GM21515 (cell line): ENCODE measurements at regions not wholly inside any gene's neighbourhood (a gene's known extent, or its start where the extent isn't known, plus 50 kb on each side); places are given as distances from the start of the nearest gene placed in this dataset.

Experiments used
- ATAC-seq: cut with Tn5 transposase; IDR thresholded peaks from one replicate; pipeline ENCODE4 v1.9.1; 2021; ENCODE audit not compliant: unreplicated experiment

DNA sequence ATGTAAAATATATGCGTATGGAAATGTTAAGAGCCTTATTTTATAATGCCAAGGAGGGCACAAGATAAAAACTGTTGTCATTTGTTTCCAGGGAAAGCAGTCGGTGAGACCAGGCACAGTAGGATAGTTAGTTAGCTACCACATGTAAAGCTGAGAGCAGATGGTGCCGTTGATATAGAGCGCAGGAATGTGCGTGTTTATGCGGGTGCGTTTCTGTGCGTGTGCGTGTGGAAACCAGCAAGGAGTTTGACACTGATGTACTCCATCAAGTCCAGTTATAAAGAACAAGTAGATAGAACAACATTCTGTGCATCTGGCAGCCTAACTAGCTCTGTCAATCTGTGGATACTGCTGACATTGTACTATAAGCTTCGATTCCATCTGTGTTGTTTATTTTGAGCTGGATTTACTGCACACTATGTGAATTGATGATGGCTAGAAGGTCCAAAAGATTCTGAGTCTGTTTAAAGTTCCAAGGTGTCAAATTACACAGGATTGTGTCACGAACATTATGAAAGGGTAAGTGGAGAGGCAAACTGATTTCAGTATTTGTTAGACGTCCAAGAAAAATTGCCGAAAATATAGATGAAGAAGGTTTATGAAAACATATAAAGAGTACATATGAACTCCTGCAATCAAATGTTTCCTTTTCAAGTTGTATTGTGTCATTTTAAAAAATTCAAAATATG lies 494.9 kb upstream of the MEF2C start:
- no peak for ATAC-seq

DNA sequence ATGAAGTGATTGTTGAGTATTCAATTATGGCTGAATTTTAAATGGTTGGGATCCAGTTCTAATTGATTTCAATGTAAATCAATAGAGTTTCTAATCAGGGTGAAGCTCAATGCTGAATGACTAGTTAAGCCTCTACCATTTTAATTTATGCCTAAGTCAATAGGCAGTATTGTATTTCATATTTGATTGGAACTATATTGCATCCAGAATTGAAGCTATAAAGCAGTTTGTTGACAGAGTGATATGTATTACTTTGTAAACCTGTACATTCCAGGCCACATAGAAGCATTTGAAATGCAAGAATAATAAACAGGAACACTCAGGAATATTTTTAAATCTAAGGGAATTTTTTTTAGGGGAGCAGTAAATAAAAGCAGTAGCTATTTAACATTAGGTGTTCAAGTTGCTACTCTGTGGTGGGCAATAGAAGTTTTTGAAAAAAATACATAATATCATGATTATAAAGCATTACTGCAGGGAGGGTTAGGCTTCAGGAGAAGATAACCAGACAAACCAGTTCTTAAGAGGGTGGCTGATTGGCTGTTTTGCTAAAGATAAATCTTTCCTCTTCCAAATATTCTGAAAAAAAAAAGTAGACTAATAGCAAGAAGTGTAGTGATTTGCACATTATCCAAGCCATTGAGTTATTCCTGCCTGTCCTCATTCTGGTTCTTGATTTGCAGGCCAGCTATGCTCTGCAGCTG lies 492.0 kb upstream of the MEF2C start:
- ATAC-seq = no peak

DNA sequence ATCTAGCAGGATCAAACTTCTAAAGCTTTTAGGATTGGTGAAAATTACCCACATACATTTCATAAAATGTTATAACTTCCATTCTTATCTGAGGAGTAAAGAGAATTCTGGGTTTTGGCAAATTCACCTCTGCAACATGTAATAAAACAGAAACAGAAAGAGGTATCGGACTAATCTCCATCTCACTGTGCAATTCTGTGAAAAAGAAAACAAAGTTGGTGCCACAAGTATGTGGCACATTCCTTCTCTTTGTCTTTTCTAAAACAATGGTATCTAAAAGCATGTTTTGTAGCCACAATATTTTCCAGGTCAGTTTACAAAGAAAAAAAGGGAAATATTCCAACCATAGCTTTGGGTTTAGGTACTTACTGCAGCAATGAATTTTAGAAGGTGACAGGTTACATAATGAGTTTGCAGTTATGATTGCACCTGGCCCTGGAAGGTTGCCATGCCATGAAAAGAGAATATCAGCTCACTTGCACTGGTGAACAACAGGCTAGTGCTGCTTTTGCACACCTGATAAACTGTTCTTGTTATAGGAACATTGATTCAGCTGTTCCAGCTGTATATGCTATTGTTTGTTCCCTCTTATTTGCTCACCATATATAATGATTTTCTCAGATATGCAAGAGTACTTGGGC lies 491.3 kb upstream of the MEF2C start:
- ATAC-seq = no peak

DNA sequence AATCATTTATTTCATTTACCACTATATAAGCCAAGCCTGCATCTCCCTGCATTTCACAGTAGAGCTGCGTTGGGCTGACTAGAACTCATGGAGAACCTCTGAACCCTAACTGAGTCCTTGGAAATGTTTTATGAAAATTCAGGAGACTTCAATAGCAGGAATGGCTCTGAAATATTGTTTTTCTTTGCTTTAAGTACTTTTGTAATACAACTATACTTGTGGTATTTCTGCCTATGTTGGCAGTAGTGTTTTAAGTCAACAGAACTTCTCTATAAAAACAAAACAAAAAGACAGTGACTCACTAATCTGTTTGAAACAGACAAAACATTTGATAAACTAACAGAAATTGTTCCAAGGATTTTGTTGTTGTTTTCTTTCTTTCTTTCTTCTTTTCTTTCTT lies 489.2 kb upstream of the MEF2C start:
- ATAC-seq = no peak

DNA sequence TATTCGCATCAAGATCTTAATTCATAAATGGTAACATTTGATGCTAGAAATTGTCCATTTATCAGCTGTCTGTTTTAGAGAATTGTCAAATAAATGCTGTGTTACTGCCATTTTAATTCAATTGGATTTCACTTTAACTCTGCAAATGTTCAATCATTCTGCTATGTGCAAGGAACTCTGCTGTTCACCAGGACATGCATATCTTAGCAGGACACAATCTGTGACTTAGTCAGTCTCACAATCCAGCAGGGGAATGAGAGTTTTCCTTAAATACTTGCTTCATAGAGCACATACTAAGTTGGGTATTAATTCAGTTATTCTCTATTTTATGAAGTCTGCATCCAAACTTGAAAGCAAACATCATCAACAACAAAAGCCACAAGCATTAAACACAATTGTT lies 488.7 kb upstream of the MEF2C start:
- ATAC-seq = no peak

DNA sequence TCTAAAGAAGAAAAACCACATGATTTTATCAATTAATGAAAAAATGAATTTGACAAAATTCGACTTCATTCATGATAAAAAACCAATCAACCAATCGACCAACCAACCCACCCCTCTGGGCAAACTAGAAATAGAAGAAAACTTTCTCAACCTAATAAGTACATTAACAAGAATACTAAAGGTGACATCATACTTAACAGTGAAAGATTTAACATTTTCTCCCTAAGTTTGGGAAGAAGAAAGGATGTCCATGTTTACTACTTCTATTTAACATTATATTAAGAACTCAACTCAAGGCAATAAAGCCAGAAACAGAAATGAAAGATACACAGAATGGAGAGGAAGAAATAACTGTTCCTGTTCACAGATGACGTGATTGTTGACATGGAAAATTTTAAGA lies 476.1 kb upstream of the MEF2C start:
- ATAC-seq = no peak

DNA sequence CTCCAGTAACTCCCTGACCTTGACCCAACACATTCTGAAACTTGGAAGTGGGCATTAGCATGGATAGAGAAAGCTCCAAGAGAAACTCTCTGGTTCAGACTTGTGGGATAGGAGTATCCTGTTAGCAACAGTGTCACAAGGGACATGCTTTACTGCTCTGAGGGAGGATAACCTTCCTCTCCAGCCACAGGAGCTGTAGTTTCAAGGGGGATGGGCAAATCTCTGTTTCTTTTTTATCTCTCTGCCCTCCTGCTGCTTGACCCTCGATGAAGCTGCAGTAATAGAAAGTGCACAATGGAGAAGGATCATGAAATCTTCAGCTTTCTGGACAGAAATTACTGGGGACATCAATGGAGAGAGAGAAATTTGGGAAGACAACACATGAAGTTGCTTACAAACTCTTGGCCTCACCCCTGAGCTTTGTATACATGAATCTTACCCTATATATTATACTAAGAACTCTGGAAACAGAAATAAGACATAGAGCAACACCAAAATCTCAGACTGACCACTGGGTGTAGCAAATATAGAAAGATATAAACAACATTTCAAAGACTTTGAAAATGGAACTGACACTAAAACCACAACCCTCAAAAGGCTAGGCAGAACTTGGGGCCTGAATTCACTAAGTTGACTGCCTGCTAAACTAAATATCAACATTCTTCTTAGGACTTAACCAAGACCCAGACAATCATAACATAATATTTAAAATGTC lies 471.0 kb upstream of the MEF2C start:
- ATAC-seq = peak; percentile 78

DNA sequence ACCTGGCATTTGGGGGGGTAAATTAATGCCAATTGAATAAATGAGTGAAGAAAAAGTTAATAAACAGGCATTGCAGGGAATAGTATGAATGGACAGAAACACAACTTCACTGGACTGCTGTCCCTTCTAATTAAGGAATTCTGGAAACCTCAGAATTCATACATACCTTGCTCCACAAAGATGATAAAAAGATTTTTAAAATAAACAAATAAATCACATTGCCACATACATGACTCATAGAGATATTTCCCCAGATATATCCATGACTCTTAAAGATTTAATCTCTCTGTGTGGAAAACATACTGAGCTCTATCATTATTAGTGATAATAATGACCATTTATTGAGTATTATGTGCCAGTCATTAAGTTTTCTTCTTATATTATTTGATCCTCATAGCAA lies 469.0 kb upstream of the MEF2C start:
- ATAC-seq = no peak

DNA sequence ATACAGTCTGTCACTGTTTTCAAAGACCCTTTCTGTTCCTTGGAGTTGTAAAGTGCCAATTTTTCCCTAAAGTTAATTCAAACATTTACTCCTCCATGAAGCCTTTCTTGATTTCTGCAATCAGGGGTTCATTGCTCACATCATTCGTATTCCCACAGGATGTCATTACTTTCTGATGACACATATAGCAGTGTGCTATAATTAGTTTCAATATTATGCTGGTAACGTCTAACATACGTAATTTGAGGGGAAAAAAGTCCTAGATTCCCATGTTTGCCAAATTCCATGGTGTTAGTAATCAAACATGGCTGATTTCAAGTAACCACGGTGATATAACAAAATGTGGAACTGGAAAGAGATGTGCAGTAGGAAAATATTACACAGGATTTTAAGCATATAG lies 468.2 kb upstream of the MEF2C start:
- no peak for ATAC-seq

DNA sequence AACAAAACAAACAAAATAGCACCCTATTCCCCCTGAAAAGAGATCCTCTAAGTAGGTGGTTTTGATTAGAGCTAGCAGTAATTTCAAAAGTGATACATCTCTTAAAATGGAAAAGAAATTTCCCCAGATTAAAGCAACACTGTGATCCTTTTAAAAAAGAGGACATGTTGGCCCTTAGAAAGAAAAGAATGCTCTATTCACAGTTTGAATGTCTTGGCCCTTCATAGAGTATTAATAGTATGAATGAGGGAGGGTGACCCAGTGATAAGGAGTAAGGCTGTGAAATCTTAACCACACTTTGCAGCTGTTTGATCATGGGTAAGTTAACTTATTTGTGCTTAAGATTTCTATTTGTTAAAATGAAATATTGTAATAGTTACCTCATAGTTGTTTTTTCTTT lies 467.7 kb upstream of the MEF2C start:
- ATAC-seq = no peak

DNA sequence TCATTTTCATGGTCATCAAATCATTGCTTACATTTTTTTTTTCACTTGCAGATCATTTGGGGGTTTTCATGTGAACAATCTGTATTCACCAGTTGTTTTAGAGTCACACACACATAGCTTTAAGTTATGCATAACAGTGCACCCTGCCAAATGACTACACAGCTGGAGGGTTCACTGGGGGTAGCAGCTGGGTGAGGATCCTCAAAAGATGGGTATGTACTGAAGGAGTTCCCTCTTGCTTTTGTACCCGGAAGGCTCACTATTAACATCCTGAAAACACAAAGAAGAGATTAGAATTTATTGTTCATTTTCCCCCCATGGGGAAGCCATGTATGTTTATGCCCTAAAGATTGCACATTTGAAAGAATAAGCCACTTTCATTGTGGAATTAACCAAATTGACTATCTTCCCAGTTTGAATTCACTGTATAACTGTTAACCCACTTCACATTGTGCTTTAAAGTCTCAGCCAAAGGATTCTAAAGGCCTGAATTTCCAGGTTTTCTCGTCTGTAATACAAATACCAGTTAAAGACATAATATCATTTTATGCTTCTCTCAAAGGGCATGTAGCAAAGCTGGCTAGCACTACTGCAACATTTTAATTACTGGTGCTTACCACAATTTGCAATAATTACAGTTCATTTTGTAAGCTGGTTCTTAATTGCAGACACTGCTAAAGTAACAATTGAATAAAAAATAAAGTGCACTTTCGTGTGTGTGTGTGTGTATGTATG lies 466.4 kb upstream of the MEF2C start:
- ATAC-seq = no peak

DNA sequence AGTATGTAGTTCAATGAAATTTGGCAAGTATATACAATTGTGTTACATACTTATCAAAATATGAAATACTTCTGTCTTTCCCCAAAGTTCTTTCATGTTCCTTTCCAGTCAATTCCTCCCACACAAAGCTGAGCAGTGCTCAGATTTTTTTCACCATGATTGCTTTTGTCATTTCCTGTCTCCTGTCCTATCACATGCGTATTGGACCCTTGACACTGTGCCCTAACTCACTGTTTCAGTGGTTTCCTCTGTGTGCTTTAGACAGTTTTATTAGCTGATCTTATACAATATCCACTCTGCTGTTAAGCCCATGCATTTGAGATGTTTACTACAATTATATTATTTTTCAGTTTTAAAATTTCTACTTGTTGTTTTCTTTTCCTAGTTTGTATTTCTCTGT lies 463.6 kb upstream of the MEF2C start:
- no peak for ATAC-seq

DNA sequence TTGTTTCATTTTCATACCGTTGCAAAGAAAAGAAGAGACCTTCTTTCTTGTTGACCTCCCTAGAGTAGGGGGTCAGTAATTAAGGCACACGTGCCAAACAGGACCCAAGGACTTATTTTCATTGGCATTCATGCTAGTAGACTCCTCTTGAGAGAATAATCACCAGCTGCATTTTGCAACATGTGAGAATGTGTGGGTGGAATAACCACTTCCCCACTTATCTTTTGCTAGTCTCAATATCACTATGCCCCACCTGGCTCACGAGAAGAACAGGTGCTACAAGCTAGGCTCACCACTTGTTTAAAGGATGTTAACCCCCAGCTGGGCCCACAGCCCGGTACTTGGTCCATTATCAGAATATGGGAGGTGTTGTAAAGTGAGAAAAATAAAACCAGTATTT lies 460.7 kb upstream of the MEF2C start:
- peak; percentile 87 for ATAC-seq

DNA sequence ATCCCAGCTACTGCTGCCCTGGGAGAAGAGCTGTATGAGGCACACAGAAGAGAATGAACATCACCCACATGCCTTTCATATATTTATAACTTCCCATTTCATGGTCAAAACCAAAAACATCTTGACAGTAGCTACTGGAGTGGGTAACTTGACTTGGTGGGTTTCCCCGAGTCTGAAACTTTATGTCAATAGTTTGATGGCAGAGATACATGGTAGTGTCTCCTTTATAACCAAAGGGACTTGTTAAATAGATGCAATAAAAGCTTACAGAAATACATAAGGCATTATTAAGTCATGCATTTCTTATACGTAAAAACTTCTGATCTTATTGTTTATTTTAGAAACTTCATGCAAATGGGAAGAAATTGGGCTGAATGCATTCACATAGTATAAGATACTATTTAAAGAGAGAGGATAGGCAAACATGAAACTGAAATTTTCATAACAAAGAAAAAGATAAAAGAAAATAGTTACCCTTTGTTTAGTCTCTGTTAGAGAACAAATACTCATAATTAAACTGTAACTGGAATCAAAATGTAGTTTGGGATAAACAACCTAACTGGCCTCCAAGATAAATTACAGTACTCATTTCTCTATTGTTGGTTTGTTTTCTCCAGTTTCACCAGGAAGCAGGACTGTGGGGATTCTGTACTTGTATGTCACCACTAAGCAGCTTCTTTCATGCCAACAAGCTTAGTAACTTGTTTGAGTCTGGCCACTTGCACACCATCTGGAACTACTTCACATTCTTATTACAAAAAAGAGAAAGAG lies 459.3 kb upstream of the MEF2C start:
- ATAC-seq = peak; percentile 35

DNA sequence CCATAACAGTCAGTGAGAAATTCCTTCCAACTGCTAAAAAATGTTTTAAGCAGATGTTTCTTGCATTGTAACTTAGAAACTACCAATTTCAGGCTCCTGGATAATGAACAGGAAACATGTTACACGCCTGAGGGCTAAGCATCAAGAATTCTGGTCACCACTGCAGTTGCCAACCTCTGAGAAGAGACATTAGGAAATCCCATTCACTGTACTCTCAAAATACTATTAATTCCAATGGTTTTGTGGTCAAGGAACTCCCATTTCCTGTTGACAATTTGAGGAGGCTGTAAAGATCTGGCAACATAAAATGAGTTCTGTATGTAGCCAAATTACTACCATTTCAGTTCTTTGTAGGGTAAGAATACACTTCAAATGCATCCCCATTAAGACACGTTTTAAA lies 456.0 kb upstream of the MEF2C start:
- no peak for ATAC-seq

DNA sequence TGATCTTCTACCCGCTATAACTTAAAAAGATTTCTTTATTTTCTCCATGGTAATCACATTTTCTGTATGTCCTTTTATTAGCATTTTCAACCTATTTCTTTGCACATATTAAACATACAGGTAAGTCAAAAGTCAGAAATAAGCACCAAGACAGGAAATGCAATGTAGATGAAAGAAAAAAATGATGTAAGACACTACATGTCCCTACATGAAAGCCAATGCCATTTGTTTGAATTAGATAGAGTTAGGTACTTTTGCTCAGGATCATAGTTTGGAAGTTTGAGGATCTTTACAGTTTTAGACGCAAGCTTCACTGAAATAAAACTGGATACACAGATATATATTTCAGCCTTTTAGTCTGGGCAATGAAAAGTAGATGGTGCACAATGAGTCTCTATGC lies 453.1 kb upstream of the MEF2C start:
- ATAC-seq = no peak

DNA sequence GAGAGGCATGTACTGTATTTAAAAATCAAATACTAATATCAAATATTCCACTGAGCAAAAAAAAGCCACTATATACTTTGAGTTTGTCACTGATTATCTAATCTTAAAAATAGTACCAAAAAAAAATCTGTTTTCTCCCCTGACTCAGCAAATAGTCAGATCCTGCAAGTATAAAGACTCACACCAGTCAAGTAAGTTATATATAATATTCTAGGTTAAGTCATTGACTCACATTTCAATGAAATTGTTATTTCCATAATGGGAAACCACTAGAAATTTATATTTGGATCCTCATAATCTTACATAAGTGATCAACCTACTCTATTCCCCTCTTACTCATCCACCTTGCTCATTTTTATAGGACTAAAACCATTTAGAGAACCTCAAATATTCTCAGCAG lies 447.2 kb upstream of the MEF2C start:
- no peak for ATAC-seq

DNA sequence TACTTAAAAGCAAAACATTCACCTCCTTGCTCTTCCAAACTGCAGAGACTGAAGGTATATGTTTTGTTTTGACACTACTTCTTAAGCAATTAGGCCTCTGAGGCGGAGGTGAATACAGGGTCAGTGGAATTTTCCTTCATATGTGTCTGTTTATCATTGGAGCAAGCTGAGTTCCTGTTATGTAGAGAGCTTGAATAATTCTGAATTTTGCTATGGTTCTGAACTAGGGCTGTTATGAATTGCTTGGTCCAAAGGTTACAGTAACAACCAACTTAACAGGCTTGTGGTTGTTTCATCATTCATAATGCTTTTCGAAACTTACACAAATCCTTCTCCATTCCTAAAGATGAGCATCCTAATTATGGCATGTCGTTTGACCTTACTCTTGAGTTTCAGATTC lies 444.6 kb upstream of the MEF2C start:
- no peak for ATAC-seq

DNA sequence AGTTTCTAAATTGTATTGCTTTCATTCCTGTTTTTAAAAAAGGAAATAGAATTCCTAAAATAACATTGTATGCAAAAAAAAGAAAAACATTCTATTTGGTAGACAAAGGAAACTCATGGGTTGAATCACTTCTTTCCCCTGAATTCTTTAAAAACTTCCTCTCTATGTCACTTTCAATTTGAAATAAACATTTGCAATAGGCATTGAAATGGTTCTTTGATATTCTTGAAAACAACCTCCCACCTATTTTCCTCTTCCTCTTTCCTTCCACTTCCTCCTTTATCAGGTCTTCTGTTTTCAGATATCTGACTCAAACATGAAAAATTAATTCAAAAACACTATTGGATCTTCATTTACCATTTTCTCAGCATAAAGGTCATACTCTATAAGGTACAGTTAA lies 442.0 kb upstream of the MEF2C start:
- no peak for ATAC-seq
